Erythroblast (primary cell): ENCODE measurements at regions not wholly inside any gene's neighbourhood (a gene's known extent, or its start where the extent isn't known, plus 50 kb on each side); places are given as distances from the start of the nearest gene placed in this dataset.

Experiments
- GATA1 ChIP-seq: IDR thresholded peaks from 2 replicates; pipeline ENCODE4 v1.6.1; 2011; ENCODE audit warnings: low read depth, mild to moderate bottlenecking, control low read depth, low read length, moderate library complexity
- POLR2A ChIP-seq: IDR thresholded peaks from 2 replicates; pipeline ENCODE4 v1.6.1; 2011; ENCODE audit warnings: mild to moderate bottlenecking, low read length

GRCh38 chr5:136732751-136733150 is 367.4 kb upstream of the TRPC7 start:
- no peak for TF ChIP-seq POLR2A
- no peak for TF ChIP-seq GATA1
